ENCODE measurements at regions not wholly inside any gene's neighbourhood (a gene's known extent, or its start where the extent isn't known, plus 50 kb on each side); places are given as distances from the start of the nearest gene placed in this dataset.

GRCh38 chr2:35337922-35338321 is 1017.7 kb upstream of the CRIM1 start:
- no peak for TF ChIP-seq POLR2A (IDR thresholded peaks at IDR 0.05)
- TF ChIP-seq, protein P1, sequence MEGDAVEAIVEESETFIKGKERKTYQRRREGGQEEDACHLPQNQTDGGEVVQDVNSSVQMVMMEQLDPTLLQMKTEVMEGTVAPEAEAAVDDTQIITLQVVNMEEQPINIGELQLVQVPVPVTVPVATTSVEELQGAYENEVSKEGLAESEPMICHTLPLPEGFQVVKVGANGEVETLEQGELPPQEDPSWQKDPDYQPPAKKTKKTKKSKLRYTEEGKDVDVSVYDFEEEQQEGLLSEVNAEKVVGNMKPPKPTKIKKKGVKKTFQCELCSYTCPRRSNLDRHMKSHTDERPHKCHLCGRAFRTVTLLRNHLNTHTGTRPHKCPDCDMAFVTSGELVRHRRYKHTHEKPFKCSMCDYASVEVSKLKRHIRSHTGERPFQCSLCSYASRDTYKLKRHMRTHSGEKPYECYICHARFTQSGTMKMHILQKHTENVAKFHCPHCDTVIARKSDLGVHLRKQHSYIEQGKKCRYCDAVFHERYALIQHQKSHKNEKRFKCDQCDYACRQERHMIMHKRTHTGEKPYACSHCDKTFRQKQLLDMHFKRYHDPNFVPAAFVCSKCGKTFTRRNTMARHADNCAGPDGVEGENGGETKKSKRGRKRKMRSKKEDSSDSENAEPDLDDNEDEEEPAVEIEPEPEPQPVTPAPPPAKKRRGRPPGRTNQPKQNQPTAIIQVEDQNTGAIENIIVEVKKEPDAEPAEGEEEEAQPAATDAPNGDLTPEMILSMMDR (IDR thresholded peaks at IDR 0.05): no peak

DNA sequence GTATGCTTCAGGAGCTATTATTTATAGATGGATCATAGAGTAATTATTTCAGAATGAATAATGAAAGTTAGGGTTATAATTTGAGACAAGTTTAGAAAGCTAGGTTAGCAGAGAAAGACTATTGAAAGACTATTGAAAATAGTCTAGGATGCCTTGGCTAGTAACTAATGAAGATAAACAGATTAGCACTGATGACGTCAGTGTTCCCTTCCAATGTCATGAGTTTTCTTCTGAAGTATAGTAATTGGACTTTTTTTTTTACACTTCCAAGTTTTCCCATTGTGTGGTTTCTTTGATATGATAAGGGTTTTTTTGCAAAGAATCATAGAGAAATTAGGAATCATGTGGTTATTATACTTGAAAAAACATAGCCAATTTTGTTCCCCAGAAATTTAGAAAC is 1041.5 kb upstream of the CRIM1 start:
- 36% methylated on average over 1 of the region's 1 CpG for WGBS (ENCODE audit: insufficient coverage, low coverage, low lambda C conversion rate, missing lambda C conversion rate)
- H3K36me3 ChIP-seq: no peaks in the 10 kb centered on the region
- intact Hi-C loops (cut with DNase I): no loop called here
- H3K27me3 ChIP-seq: no peaks in the 10 kb centered on the region
- DNase-seq: no peak
- no peak overlapping the region for H3K4me3 ChIP-seq
- no peak for ATAC-seq
- no peak overlapping the region for H3K27ac ChIP-seq
- no peaks in the 10 kb centered on the region for H3K9me3 ChIP-seq
- H3K4me1 ChIP-seq: no peaks in the 10 kb centered on the region
- TF ChIP-seq, protein P1 (IDR thresholded peaks at IDR 0.05): no peak
- no peak for TF ChIP-seq POLR2A (IDR thresholded peaks at IDR 0.05)

More at GRCh38 chr2:35337922-35338321, 1017.7 kb upstream of the CRIM1 start:
- H3K36me3 ChIP-seq: no peaks in the 10 kb centered on the region
- WGBS (ENCODE audit: insufficient coverage, low coverage, low lambda C conversion rate, missing lambda C conversion rate): 64% methylated on average over 2 of the region's 2 CpGs
- ATAC-seq (no peak), DNase-seq (no peak)
- no peak overlapping the region for H3K4me3 ChIP-seq
- H3K4me1 ChIP-seq: no peaks in the 10 kb centered on the region
- intact Hi-C loops (cut with DNase I): no loop called here
- H3K27me3 ChIP-seq: no peaks in the 10 kb centered on the region
- no peaks in the 10 kb centered on the region for H3K9me3 ChIP-seq
- no peak overlapping the region for H3K27ac ChIP-seq

GRCh38 chr2:35301369-35301768 is 1054.2 kb upstream of the CRIM1 start:
- Histone ChIP-seq H3K36me3 (no peaks in the 10 kb centered on the region), H3K27ac (no peak overlapping the region), H3K4me1 (no peaks in the 10 kb centered on the region), H3K4me3 (no peak overlapping the region), H3K9me3 (no peaks in the 10 kb centered on the region), H3K27me3 (no peaks in the 10 kb centered on the region)
- ATAC-seq: no peak
- intact Hi-C loops (cut with DNase I): no loop called here
- 53% methylated on average over 1 of the region's 1 CpG for WGBS (ENCODE audit: insufficient coverage, low coverage, low lambda C conversion rate, missing lambda C conversion rate)
- no peak for DNase-seq
- TF ChIP-seq, protein P1 (IDR thresholded peaks at IDR 0.05): no peak
- TF ChIP-seq POLR2A (IDR thresholded peaks at IDR 0.05): no peak

DNA sequence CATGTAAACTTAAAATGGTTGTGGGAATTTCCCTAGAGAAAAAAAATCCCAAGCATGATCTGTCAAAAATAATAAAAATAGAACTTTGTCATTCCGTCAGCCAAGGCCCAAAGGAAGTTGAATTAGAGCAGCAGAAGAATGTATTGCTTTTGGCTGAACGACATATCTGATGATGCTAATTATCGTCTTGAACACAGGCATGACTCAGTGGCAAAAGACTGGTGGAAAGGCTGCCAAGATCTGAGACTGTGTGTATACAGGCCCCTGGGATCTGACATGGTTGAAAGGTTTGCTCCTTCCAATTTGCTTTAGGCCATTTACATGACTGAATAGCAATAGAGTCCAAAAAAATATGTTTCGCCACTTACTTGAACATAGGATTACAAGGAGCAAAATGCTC is 1057.1 kb upstream of the CRIM1 start:
- no peak overlapping the region for H3K4me3 ChIP-seq
- no peak overlapping the region for H3K27ac ChIP-seq
- no peaks in the 10 kb centered on the region for H3K9me3 ChIP-seq
- no peaks in the 10 kb centered on the region for H3K4me1 ChIP-seq
- no peak for ATAC-seq
- no peak for TF ChIP-seq POLR2A (IDR thresholded peaks at IDR 0.05)
- TF ChIP-seq, protein P1 (IDR thresholded peaks at IDR 0.05): no peak
- no peak for DNase-seq
- no peaks in the 10 kb centered on the region for H3K27me3 ChIP-seq
- intact Hi-C loops (cut with DNase I): no loop called here
- no peaks in the 10 kb centered on the region for H3K36me3 ChIP-seq
- WGBS (ENCODE audit: insufficient coverage, low coverage, low lambda C conversion rate, missing lambda C conversion rate): 40% methylated on average over 4 of the region's 4 CpGs

GRCh38 chr2:35297403-35297802 is 1058.2 kb upstream of the CRIM1 start:
- H3K27ac ChIP-seq: no peak overlapping the region
- no peaks in the 10 kb centered on the region for H3K4me1 ChIP-seq
- DNase-seq: no peak
- 57% methylated on average over 4 of the region's 4 CpGs for WGBS (ENCODE audit: insufficient coverage, low coverage, low lambda C conversion rate, missing lambda C conversion rate)
- no peak overlapping the region for H3K4me3 ChIP-seq
- H3K9me3 ChIP-seq: no peaks in the 10 kb centered on the region
- H3K36me3 ChIP-seq: no peaks in the 10 kb centered on the region
- no peak for ATAC-seq
- no peaks in the 10 kb centered on the region for H3K27me3 ChIP-seq
- TF ChIP-seq, protein P1 (IDR thresholded peaks at IDR 0.05): no peak
- TF ChIP-seq POLR2A (IDR thresholded peaks at IDR 0.05): no peak
- intact Hi-C loops (cut with DNase I): no loop called here

All from right lobe of liver (tissue), 6 donors.